MCF 10A (cell line): ENCODE measurements at regions not wholly inside any gene's neighbourhood (a gene's known extent, or its start where the extent isn't known, plus 50 kb on each side); places are given as distances from the start of the nearest gene placed in this dataset.

Source experiments
- BruUV-seq: library from RNA; stranded (reverse); fragments of 400-500 nt; replicated peaks from 2 replicates; lab custom pipeline; 2021; lab: Mats Ljungman, UMichigan
- CTCF ChIA-PET: fragments of 300-600 bp; sonication (Branson Sonifier 250); formaldehyde crosslinking; extraction: SDS; loops from one replicate; lab custom pipeline; 2021; ENCODE audit warnings: antibody characterized with exemption, inconsistent platforms; lab: Yijun Ruan, JAX
- POLR2A ChIA-PET: fragments of 300-600, 350-650 bp; sonication (Branson Sonifier 250); formaldehyde crosslinking; extraction: SDS; loops from one replicate; lab custom pipeline; 2020; ENCODE audit warnings: antibody characterized with exemption, inconsistent platforms; lab: Yijun Ruan, JAX
- DNase-seq: peaks from one replicate; pipeline ENCODE4 v3.0.0-alpha.2; 2018; ENCODE audit not compliant: unreplicated experiment
- H3K27ac Mint-ChIP-seq: one replicate; pipeline ENCODE4 v1.8.0; 2022; ENCODE audit warnings: mild to moderate bottlenecking, low read depth, mixed read lengths; ENCODE audit not compliant: unreplicated experiment
- H3K27me3 Mint-ChIP-seq: one replicate; pipeline ENCODE4 v1.8.0; 2022; ENCODE audit warnings: mixed read lengths; ENCODE audit not compliant: insufficient read depth, unreplicated experiment
- H3K36me3 Mint-ChIP-seq: one replicate; pipeline ENCODE4 v1.8.0; 2022; ENCODE audit warnings: mild to moderate bottlenecking, moderate library complexity, mixed read lengths; ENCODE audit not compliant: insufficient read depth, unreplicated experiment
- H3K4me1 Mint-ChIP-seq: one replicate; pipeline ENCODE4 v1.8.0; 2022; ENCODE audit warnings: mixed read lengths; ENCODE audit not compliant: insufficient read depth, unreplicated experiment
- H3K4me3 Mint-ChIP-seq: one replicate; pipeline ENCODE4 v1.8.0; 2022; ENCODE audit warnings: mild to moderate bottlenecking, moderate library complexity, mixed read lengths; ENCODE audit not compliant: unreplicated experiment
- H3K9me3 Mint-ChIP-seq: one replicate; pipeline ENCODE4 v1.8.0; 2022; ENCODE audit warnings: mixed read lengths; ENCODE audit not compliant: unreplicated experiment
- CTCF ChIP-seq: fragments of 200-600 bp; IDR thresholded peaks from one replicate; pipeline ENCODE4 v1.8.0; 2022; ENCODE audit warnings: antibody characterized with exemption, mild to moderate bottlenecking; ENCODE audit not compliant: unreplicated experiment
- intact Hi-C: fragments of 100-400 bp; cut with micrococcal nuclease; formaldehyde crosslinking; loops from 2 replicates; pipeline ENCODE4 v1.14.1; 2022

- H3K9me3 Mint-ChIP-seq, result peaks cover 11% of the 10 kb centered on the region
These were observed 216.5 kb downstream of the SNRPN start for GRCh38 chr15:25171111-25171811.

GRCh38 chr15:25171856-25172687 lies 217.3 kb downstream of the SNRPN start:
- intact Hi-C loops, result no loop called here
- Mint-ChIP-seq H3K9me3 (peaks cover 11% of the 10 kb centered on the region), H3K27me3 (no peaks in the 10 kb centered on the region), H3K36me3 (no peaks in the 10 kb centered on the region), H3K4me3 (no peak overlapping the region), H3K4me1 (no peaks in the 10 kb centered on the region), H3K27ac (no peak overlapping the region)
- TF ChIP-seq CTCF, result no peak
- ChIA-PET CTCF (no interaction called here), POLR2A (no interaction called here)
- DNase-seq, result no peak
- BruUV-seq, result no TSS peak

More at GRCh38 chr15:25171111-25171811, 216.5 kb downstream of the SNRPN start:
- no peak for TF ChIP-seq CTCF
- Mint-ChIP-seq H3K4me3 (no peak overlapping the region), H3K27ac (no peak overlapping the region), H3K27me3 (no peaks in the 10 kb centered on the region), H3K4me1 (no peaks in the 10 kb centered on the region), H3K36me3 (no peaks in the 10 kb centered on the region)
- BruUV-seq, result no TSS peak
- ChIA-PET POLR2A (no interaction called here), CTCF (interaction anchor here (0.5 kb wide), 1 partner anchor 43 kb away, joined by 3 read pairs; no protein-coding TSS in a partner anchor)
- intact Hi-C loops, result no loop called here
- DNase-seq, result no peak

DNA sequence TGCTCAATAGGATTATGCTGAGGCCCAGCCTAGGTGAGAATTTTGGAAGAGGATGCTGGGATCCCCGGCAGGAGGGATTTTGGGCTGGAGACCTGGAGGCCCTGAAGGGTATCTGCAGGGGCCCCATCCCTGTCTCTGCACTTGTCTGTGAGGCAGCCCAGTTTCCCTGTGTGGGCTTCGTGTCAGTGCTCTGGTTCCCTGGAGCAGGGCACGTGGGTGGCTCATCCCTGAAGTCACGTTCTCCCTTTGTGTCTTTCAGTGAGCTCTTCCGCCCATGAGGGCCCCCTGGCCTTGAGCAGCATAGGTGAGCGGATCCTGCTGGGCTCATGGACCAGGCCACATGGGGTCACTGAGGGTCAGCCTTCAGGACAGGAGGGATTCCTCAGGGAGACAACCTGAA lies 217.9 kb downstream of the SNRPN start:
- Mint-ChIP-seq H3K4me3 (no peak overlapping the region), H3K4me1 (no peaks in the 10 kb centered on the region), H3K36me3 (no peaks in the 10 kb centered on the region), H3K9me3 (peaks cover 11% of the 10 kb centered on the region), H3K27me3 (no peaks in the 10 kb centered on the region), H3K27ac (no peak overlapping the region)
- no peak for DNase-seq
- TF ChIP-seq CTCF, result no peak
- ChIA-PET POLR2A (no interaction called here), CTCF (interaction anchor here (0.6 kb wide), 1 partner anchor 274 kb away, joined by 3 read pairs; no protein-coding TSS in a partner anchor)
- BruUV-seq, result no TSS peak
- intact Hi-C loops, result no loop called here
